Skin of body (tissue), 1 donor: ENCODE measurements at regions not wholly inside any gene's neighbourhood (a gene's known extent, or its start where the extent isn't known, plus 50 kb on each side); places are given as distances from the start of the nearest gene placed in this dataset.

Experiments used
- DNase-seq: peaks from one replicate; lab custom pipeline; 2025; lab: John Stamatoyannopoulos, UW

- no peak for DNase-seq
Observed at GRCh38 chr17:17416400-17417360, 60.1 kb upstream of the MED9 start.

- DNase-seq: no peak
Observed at GRCh38 chr17:17417718-17418181, 59.0 kb upstream of the MED9 start.

- no peak for DNase-seq
Observed at GRCh38 chr17:17419166-17419565, 57.6 kb upstream of the MED9 start.

- no peak for DNase-seq
Observed at GRCh38 chr17:17419631-17420030, 57.2 kb upstream of the MED9 start.

- DNase-seq: no peak
Observed at GRCh38 chr17:17420082-17420481, 56.7 kb upstream of the MED9 start.

GRCh38 chr17:17420561-17421269, 56.1 kb upstream of the MED9 start:
- DNase-seq: peak; percentile 47

GRCh38 chr17:17421346-17422216, 55.2 kb upstream of the MED9 start:
- no peak for DNase-seq

GRCh38 chr17:17422217-17422610, 54.6 kb upstream of the MED9 start:
- DNase-seq: no peak

- DNase-seq: no peak
Observed at GRCh38 chr17:17422641-17423040, 54.2 kb upstream of the MED9 start.

- DNase-seq: no peak
Observed at GRCh38 chr17:17423656-17424055, 53.1 kb upstream of the MED9 start.

- DNase-seq: no peak
Observed at GRCh38 chr17:17424552-17424951, 52.2 kb upstream of the MED9 start.

- no peak for DNase-seq
Observed at GRCh38 chr17:17425005-17425404, 51.8 kb upstream of the MED9 start.

- no peak for DNase-seq
Observed at GRCh38 chr17:17425591-17425990, 51.2 kb upstream of the MED9 start.

- DNase-seq: no peak
Observed at GRCh38 chr17:17426184-17426583, 50.6 kb upstream of the MED9 start.
